Neural crest cell (in vitro differentiated cells): ENCODE measurements at regions not wholly inside any gene's neighbourhood (a gene's known extent, or its start where the extent isn't known, plus 50 kb on each side); places are given as distances from the start of the nearest gene placed in this dataset.

Experiments
- DNase-seq: peaks from one replicate; pipeline ENCODE4 v3.0.0; 2021; ENCODE audit warnings: low read depth, mixed read lengths, low spot score
- H3K27ac Mint-ChIP-seq: one replicate; pipeline ENCODE4 v1.8.0; 2021; ENCODE audit warnings: mild to moderate bottlenecking, mixed read lengths; ENCODE audit not compliant: unreplicated experiment
- H3K27me3 Mint-ChIP-seq: 2 replicates; pipeline ENCODE4 v1.8.0; 2021; ENCODE audit warnings: low read depth, mild to moderate bottlenecking, mixed read lengths
- H3K36me3 Mint-ChIP-seq: 2 replicates; pipeline ENCODE4 v1.8.0; 2021; ENCODE audit warnings: low read depth, mild to moderate bottlenecking, mixed read lengths
- H3K4me1 Mint-ChIP-seq: 2 replicates; pipeline ENCODE4 v1.8.0; 2021; ENCODE audit warnings: mixed read lengths
- H3K4me3 Mint-ChIP-seq: one replicate; pipeline ENCODE4 v1.8.0; 2021; ENCODE audit warnings: mild to moderate bottlenecking, mixed read lengths
- H3K9me3 Mint-ChIP-seq: 2 replicates; pipeline ENCODE4 v1.8.0; 2021; ENCODE audit warnings: mixed read lengths
- TF ChIP-seq, protein P1 (sequence below): fragments of 200-600 bp; sonication (generic); conservative IDR thresholded peaks from 2 replicates; pipeline ENCODE4 v1.5.0; 2021; ENCODE audit warnings: antibody characterized with exemption, mild to moderate bottlenecking

DNA sequence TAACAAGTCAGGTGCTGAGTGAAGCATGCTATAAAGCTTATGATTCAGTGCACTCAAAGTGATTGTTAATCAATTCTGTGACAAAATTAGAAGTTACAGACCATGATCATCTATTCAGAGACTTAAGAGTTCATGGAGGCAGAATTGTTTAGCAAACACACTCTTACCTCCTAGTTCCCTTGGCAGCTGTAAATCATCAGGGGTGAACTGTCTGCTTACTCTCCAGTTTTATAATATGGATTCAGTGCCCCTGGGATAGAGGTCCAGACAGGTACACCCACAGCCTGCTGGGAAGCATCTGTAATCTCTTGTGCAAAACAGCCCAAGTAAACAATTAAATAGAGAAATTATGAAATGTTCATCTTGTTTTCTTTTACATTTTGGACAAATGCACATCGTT lies 835.0 kb upstream of the COBL start:
- H3K4me3 Mint-ChIP-seq: no peak overlapping the region
- H3K27ac Mint-ChIP-seq: no peak overlapping the region
- TF ChIP-seq, protein P1, sequence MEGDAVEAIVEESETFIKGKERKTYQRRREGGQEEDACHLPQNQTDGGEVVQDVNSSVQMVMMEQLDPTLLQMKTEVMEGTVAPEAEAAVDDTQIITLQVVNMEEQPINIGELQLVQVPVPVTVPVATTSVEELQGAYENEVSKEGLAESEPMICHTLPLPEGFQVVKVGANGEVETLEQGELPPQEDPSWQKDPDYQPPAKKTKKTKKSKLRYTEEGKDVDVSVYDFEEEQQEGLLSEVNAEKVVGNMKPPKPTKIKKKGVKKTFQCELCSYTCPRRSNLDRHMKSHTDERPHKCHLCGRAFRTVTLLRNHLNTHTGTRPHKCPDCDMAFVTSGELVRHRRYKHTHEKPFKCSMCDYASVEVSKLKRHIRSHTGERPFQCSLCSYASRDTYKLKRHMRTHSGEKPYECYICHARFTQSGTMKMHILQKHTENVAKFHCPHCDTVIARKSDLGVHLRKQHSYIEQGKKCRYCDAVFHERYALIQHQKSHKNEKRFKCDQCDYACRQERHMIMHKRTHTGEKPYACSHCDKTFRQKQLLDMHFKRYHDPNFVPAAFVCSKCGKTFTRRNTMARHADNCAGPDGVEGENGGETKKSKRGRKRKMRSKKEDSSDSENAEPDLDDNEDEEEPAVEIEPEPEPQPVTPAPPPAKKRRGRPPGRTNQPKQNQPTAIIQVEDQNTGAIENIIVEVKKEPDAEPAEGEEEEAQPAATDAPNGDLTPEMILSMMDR: no peak
- H3K4me1 Mint-ChIP-seq: no peaks in the 10 kb centered on the region
- no peaks in the 10 kb centered on the region for H3K9me3 Mint-ChIP-seq
- H3K27me3 Mint-ChIP-seq: no peaks in the 10 kb centered on the region
- DNase-seq: no peak
- H3K36me3 Mint-ChIP-seq: no peaks in the 10 kb centered on the region

DNA sequence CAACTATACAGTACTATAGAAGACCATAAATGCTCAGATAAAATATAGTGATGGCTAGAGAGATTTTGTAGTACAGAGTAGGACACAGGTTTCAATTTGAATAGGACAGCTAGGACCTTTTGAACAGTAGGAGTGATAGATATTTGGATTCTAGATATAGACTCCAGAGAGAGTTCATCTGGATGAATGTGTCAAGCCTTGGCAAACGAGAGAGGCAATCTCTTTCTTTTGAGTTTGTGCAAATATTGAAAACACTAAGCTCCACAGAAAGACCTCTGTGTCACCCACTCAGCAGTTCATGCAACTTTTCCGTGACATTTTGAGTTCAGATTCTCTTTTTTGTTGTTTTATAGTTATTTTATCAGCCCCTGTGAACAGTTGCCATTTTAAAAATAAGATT lies 834.3 kb upstream of the COBL start:
- no peak for DNase-seq
- Mint-ChIP-seq H3K9me3 (no peaks in the 10 kb centered on the region), H3K27ac (no peak overlapping the region)

DNA sequence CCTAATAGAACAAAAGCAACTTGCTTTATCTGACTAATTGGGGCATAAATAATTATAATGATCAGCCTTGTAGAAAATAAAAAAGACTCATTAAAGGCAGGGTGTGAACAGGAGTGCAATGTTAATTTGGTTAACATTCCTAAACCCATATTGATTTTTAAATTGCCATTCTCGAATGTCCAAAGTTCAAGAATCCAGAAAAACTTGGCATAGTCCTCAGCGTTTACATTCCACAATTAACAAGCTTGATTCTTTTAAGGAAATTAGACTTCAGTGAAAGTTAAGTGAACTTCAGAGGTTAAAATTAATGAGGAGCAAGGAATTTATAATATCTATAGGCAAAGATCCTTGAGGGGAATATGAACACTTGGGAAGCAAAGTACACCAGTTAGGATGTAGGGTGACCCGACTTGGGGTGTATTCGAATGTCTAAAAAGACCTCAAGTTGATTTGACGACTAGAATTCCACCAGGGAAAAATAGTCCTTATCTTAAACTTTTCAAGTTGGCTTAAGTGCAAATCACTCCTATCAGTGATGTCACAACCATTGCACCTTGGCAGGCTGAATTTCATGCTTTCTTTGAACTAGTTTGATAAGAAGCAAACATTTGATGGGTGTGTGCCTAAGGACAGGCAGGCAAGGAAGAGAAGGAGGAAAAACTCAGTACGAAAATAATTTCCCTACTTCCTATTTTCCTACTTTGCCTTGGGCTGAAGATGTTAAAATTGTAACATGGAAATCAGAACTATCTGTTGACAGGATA lies 830.4 kb upstream of the COBL start:
- Mint-ChIP-seq H3K27me3 (no peaks in the 10 kb centered on the region), H3K4me1 (no peaks in the 10 kb centered on the region), H3K9me3 (no peaks in the 10 kb centered on the region), H3K36me3 (no peaks in the 10 kb centered on the region), H3K4me3 (no peak overlapping the region), H3K27ac (no peak overlapping the region)
- no peak for DNase-seq
- TF ChIP-seq, protein P1: no peak

More for the DNA sequence above, 834.3 kb upstream of the COBL start:
- H3K4me3 Mint-ChIP-seq: no peak overlapping the region
- H3K27me3 Mint-ChIP-seq: no peaks in the 10 kb centered on the region
- no peaks in the 10 kb centered on the region for H3K4me1 Mint-ChIP-seq
- TF ChIP-seq, protein P1: no peak
- H3K36me3 Mint-ChIP-seq: no peaks in the 10 kb centered on the region

DNA sequence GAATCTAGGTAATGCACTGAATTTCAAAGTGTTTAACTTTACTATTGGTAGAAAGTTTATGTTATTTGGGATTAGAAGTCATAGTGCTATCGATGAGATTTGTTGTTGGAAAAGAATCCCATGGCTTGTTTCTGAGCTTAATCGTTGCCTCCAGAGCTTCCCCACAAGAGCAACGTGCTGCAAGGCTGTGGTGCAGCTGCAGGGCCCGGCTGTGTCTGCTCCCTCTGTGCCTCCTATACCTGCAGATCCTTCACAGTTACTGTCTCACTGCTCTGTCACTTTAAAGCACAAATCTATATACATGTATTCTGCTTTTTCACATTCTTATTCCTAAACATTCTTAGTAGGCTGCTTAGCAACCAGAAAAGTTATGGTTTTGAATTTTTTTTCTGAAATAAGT lies 826.6 kb upstream of the COBL start:
- H3K27ac Mint-ChIP-seq: no peak overlapping the region
- H3K4me1 Mint-ChIP-seq: no peaks in the 10 kb centered on the region
- no peak for DNase-seq
- peaks cover 6% of the 10 kb centered on the region for H3K9me3 Mint-ChIP-seq
- no peak overlapping the region for H3K4me3 Mint-ChIP-seq
- peaks cover 5% of the 10 kb centered on the region for H3K36me3 Mint-ChIP-seq
- TF ChIP-seq, protein P1: no peak
- H3K27me3 Mint-ChIP-seq: no peaks in the 10 kb centered on the region

DNA sequence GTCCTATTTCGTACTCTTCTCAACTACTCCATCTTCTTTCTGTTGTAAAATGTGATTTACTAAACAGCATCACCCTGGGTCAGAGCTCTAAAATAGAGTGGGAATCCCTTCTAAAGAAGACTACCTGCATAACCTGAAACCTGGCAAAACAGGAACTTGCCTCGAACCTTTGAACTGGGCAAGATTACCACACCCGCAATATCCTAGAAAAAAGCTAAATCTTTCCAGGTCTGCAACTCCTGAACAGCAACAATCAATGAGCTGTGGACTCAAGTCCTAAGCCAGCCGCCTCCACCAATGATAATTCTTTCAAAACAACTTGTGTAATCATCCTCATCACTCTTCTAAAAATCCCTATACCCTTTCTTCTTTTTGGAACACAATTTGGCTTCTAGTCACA lies 824.2 kb upstream of the COBL start:
- H3K4me1 Mint-ChIP-seq: no peaks in the 10 kb centered on the region
- no peak overlapping the region for H3K4me3 Mint-ChIP-seq
- H3K36me3 Mint-ChIP-seq: peaks cover 5% of the 10 kb centered on the region
- DNase-seq: no peak
- H3K27ac Mint-ChIP-seq: no peak overlapping the region
- peaks cover 12% of the 10 kb centered on the region for H3K9me3 Mint-ChIP-seq
- TF ChIP-seq, protein P1: no peak
- H3K27me3 Mint-ChIP-seq: peaks cover 2% of the 10 kb centered on the region
